VCaP (cell line): ENCODE measurements at regions not wholly inside any gene's neighbourhood (a gene's known extent, or its start where the extent isn't known, plus 50 kb on each side); places are given as distances from the start of the nearest gene placed in this dataset.

Source experiments
- H3K27ac ChIP-seq: fragments of 450-650 bp; 2 replicates; pipeline ENCODE4 v1.5.1; 2017
- CTCF ChIP-seq: fragments of 450-650 bp; conservative IDR thresholded peaks from 2 replicates; pipeline ENCODE4 v1.5.1; 2017; ENCODE audit warnings: mild to moderate bottlenecking, moderate library complexity

DNA sequence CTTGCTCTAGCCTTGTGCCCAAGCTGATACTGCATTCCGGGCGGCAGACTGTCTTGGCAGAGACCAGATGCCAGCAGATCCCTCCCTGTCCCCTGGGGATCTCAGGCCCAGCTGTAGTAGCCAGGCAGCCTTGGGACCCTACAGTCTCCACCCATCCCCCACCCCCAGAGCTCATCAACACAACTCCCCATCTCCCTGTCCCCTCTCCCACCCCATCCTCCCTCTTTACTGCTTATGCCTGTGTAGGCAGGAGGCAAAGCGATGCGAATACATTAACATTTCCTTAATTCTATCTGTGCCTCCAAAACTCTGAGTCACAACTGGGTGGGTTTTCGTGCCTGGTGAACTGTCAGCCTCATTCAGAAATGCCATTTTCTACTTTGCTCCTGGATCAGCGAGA is 547.6 kb downstream of the BUD13 start:
- no peak overlapping the region for H3K27ac ChIP-seq
- TF ChIP-seq CTCF = no peak

DNA sequence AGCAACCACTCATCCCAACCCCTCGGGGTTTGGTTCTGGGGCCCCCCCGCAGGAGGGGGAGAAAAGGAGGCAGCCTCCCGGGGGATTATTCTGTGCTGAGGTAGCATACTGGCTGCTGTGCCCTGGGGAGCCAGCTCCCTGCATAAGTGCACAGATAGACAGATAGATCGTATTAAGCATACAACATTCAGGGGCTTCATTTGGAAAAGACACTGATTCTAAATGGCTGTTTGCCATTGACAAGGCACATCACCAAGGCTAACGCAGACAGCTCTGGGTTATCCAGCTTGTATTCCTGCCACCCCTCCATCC is 547.9 kb downstream of the BUD13 start:
- H3K27ac ChIP-seq = no peak overlapping the region
- no peak for TF ChIP-seq CTCF

DNA sequence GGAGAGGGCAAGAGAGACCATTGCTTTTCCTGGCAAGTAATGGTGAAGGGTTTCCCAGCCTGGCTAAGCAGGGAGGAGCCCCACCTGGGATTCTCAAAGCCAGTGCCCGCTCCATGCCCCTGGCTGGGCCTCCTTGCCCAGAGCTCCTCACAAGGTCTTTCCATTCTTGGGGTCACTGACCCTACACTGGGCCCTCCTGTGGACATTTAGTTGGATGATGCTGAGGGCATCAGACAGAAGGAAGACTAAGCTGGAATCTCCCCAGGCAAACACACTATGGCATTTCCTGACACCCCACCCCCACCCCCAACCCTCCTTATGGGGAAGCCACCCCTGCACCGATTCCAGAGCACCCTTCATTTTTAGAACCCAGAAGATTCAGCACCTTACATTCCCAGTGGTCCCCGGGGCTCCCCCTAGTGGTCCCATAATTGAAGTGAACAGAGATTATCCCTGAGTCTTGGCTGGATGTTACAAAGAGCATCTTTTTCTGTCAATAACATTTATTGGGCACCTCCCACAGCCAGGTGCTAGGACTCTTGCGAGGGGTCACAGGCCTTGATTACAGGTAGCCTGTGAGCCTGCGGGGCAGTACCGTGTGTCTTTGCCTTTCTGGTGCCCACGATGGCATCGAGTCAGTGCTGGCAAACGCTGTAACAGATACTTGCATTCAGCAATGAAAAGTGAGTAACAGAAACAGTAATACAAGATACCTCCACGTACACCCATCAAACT is 548.5 kb downstream of the BUD13 start:
- H3K27ac ChIP-seq = no peak overlapping the region
- TF ChIP-seq CTCF = peak; percentile 93

DNA sequence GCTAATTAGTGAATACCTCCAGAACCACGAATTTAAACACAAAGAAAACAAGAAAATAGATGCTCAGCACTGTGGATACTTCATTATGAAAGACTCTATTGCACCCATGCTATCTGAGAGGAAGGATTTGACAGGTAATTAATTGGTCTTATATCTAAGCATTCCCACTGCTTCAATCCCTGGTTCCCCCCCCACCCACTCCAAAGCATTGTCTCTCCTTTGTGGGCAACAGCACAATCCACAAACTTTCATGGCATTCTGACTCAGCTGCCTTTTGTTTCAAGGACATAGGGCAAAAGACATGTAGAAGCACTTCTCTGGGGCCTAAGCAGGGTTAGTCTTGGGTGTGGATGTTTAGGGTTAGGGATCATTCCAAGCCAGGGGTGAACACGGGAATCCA is 551.4 kb downstream of the BUD13 start:
- no peak overlapping the region for H3K27ac ChIP-seq

GRCh38 chr11:116219171-116219635 is 553.6 kb downstream of the BUD13 start:
- peak overlapping the region; percentile 62 for H3K27ac ChIP-seq
- no peak for TF ChIP-seq CTCF

More for the DNA sequence above, 551.4 kb downstream of the BUD13 start:
- TF ChIP-seq CTCF = no peak

- no peak overlapping the region for H3K27ac ChIP-seq
- TF ChIP-seq CTCF = peak; percentile 22; the same call in 1 of the 2 replicates
Observed at GRCh38 chr11:116217441-116217840, 555.3 kb downstream of the BUD13 start.

DNA sequence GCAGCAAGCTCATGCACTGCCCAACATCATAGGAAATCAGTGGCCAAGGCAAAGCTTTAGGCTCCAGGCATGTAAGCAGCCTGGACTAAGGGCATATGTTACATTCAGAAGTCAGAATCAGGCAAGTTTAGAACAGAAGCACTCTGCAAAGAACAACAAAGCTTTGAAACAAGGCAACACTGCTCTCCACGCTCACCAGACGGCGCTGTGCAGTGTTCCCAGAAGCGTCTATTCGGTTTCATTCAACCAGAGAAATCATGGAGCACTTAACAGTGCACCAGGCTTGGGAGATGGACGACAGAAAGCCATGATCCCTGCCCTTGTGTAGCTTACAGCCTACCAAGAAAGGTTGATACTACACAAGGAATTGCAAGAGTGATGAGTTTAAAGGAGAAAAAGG is 555.8 kb downstream of the BUD13 start:
- no peak overlapping the region for H3K27ac ChIP-seq
- peak; percentile 96 for TF ChIP-seq CTCF
